Esophagus squamous epithelium (tissue), 5 donors: ENCODE measurements at regions not wholly inside any gene's neighbourhood (a gene's known extent, or its start where the extent isn't known, plus 50 kb on each side); places are given as distances from the start of the nearest gene placed in this dataset.

Experiments
- DNase-seq: peaks from one replicate; lab custom pipeline; 2025; lab: John Stamatoyannopoulos, UW
- H3K27ac ChIP-seq, 4 donors: fragments of 200-600 bp; sonication (generic); one replicate each; pipeline ENCODE4 v1.5.1; 2016 to 2019; ENCODE audit warnings: mild to moderate bottlenecking in 1 of 4
- H3K27me3 ChIP-seq, 4 donors: fragments of 200-600 bp; sonication (generic); 1 replicate in 3 of 4; 2 replicates in 1 of 4; pipeline versions ENCODE4 v1.5.1 to v1.6.0; 2017 to 2021; ENCODE audit warnings: antibody characterized with exemption in 1 of 4
- H3K36me3 ChIP-seq, 3 donors: fragments of 200-600 bp; sonication (generic); one replicate each; pipeline ENCODE4 v1.5.1; 2016 to 2019
- H3K4me1 ChIP-seq, 3 donors: fragments of 200-600 bp; sonication (generic); one replicate each; pipeline ENCODE4 v1.5.1; 2017 to 2019
- H3K4me3 ChIP-seq, 4 donors: fragments of 200-600 bp; sonication (generic); 1 replicate in 3 of 4; 2 replicates in 1 of 4; pipeline ENCODE4 v1.5.1; 2016 to 2019; ENCODE audit warnings: mild to moderate bottlenecking in 2 of 4, moderate library complexity in 1 of 4
- H3K9me3 ChIP-seq, 3 donors: fragments of 200-600 bp; sonication (generic); one replicate each; pipeline ENCODE4 v1.5.1; 2016 to 2019
- CTCF ChIP-seq, 6 experiments: fragments of 450-650 bp in 4 of 6; fragments of 200-600 bp in 2 of 6; sonication (generic) in 2 of 6; IDR thresholded peaks; one replicate each; pipeline ENCODE4 v1.5.1; 2016 to 2019; ENCODE audit warnings: antibody characterized with exemption in 6 of 6, mild to moderate bottlenecking in 4 of 6, moderate library complexity in 4 of 6
- POLR2A ChIP-seq, 4 donors: fragments of 450-650 bp; IDR thresholded peaks; one replicate each; pipeline ENCODE4 v1.6.1; 2017; ENCODE audit warnings: antibody characterized with exemption in 4 of 4, mild to moderate bottlenecking in 4 of 4, moderate library complexity in 3 of 4
- WGBS, 2 donors: methylation state at CpG; one replicate each; pipeline ENCODE4 v1.1.5; 2018; 5-methylcytosine and 5-hydroxymethylcytosine counted together
- intact Hi-C: fragments of 100-400 bp; cut with DNase I; formaldehyde crosslinking; loops from one replicate; pipeline ENCODE4 v1.15.0; 2022
- donor health status: DM: yes; HTN: yes; CAD: no.

GRCh38 chr3:194928831-194929577, 243.3 kb downstream of the FAM43A start:
- Histone ChIP-seq H3K27ac (peak overlapping the region in 2 of 4 donors; percentile 0 to 30), H3K27me3 (no peaks in the 10 kb centered on the region), H3K36me3 (no peaks in the 10 kb centered on the region), H3K4me3 (no peak overlapping the region), H3K9me3 (peaks cover 0 to 4% (median 0%) of the 10 kb centered on the region in 3 donors), H3K4me1 (peaks cover 8 to 52% (median 13%) of the 10 kb centered on the region in 3 donors)
- TF ChIP-seq POLR2A (IDR thresholded peaks at IDR 0.05) (no peak), CTCF (IDR thresholded peaks at IDR 0.05) (peak in 4 of 6 experiments; percentile 35 to 69 (median 50))
- WGBS, 2 donors: 76 to 77% methylated on average over 27 to 30 of the region's 30 CpGs
- intact Hi-C loops: no loop called here
- no peak for DNase-seq

DNA sequence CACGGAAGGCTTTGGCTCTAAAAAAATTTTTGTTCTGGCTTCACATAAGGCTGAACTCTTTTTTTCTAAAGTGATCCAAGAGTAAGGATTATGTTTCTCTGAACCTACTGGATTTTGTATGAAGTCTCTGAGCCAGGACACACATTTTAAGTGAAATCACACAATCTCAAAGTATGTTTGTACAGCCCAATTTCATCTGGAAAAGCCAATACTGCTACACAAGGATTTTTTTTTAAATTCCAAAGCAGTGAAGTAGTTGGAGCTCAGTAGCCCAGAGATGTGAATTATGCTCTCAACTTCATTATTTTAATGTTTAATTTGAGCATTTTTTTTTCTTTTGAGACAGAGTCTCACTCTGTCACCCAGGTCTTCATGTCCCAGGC, 243.9 kb downstream of the FAM43A start:
- intact Hi-C loops: no loop called here
- Histone ChIP-seq H3K9me3 (peaks cover 0 to 4% (median 0%) of the 10 kb centered on the region in 3 donors), H3K27me3 (no peaks in the 10 kb centered on the region), H3K36me3 (no peaks in the 10 kb centered on the region), H3K27ac (no peak overlapping the region), H3K4me3 (no peak overlapping the region), H3K4me1 (peaks cover 8 to 58% (median 13%) of the 10 kb centered on the region in 3 donors)
- DNase-seq: no peak
- no peak for TF ChIP-seq POLR2A (IDR thresholded peaks at IDR 0.05)
- TF ChIP-seq CTCF (IDR thresholded peaks at IDR 0.05): no peak
- 56 to 80% methylated on average over 1 of the region's 1 CpG for WGBS, 2 donors

GRCh38 chr3:194930377-194931204, 244.9 kb downstream of the FAM43A start:
- H3K27ac ChIP-seq: peak overlapping the region in 3 of 4 donors; percentile 56 to 74 (median 65)
- peaks cover 0 to 4% (median 0%) of the 10 kb centered on the region in 3 donors for H3K9me3 ChIP-seq
- H3K27me3 ChIP-seq: no peaks in the 10 kb centered on the region
- H3K4me1 ChIP-seq: peaks cover 8 to 67% (median 13%) of the 10 kb centered on the region in 3 donors
- 45 to 61% methylated on average over 9 of the region's 9 CpGs for WGBS, 2 donors
- DNase-seq: no peak
- no peak for TF ChIP-seq POLR2A (IDR thresholded peaks at IDR 0.05)
- H3K36me3 ChIP-seq: no peaks in the 10 kb centered on the region
- intact Hi-C loops: no loop called here
- no peak overlapping the region for H3K4me3 ChIP-seq

DNA sequence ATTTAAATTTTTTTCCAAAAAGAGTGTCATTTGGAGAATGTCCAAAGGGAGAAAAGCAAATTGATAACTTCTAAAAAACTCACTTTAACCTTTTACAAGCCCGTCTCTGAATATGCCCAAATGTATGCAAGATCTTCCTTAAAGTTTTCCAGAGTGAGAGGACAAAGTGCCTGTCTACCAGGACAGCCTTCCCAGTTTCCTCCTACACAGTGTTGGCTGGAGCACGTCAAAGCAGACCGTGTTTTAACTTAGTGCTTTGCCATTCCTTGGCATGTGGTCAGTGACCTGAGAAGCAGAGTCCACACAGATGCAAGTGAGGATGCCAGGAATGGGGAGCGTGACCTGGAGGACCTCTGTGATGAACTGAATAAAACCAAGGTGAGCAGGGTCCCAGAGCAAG, 245.7 kb downstream of the FAM43A start:
- H3K4me1 ChIP-seq: peaks cover 8 to 75% (median 13%) of the 10 kb centered on the region in 3 donors
- H3K4me3 ChIP-seq: no peak overlapping the region
- no peaks in the 10 kb centered on the region for H3K27me3 ChIP-seq
- H3K9me3 ChIP-seq: peaks cover 0 to 4% (median 0%) of the 10 kb centered on the region in 3 donors
- no peak for TF ChIP-seq POLR2A (IDR thresholded peaks at IDR 0.05)
- TF ChIP-seq CTCF (IDR thresholded peaks at IDR 0.05): no peak
- intact Hi-C loops: no loop called here
- peak overlapping the region in 3 of 4 donors; percentile 56 to 74 (median 65) for H3K27ac ChIP-seq
- DNase-seq: no peak
- WGBS, 2 donors: 76 to 78% methylated on average over 4 of the region's 4 CpGs
- no peaks in the 10 kb centered on the region for H3K36me3 ChIP-seq

DNA sequence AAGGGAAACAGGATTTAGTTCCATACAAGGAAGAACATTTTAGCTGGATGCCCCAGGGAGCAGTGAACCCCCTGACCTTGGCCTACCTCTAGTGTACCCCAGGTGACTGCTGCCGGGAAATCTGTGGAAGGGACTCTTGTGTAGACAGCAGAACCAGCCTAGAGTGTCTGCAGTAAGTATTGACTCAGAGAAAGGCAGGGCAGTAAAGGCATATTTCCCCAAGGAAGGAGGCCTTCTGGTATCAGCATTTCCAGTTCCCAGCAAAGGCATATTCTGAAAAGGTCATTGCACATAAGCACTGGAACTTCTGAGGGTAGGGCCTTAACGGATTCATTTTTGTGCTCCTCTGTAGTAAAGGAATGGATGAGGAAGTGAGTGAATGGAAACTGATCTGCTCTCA, 246.2 kb downstream of the FAM43A start:
- 87% methylated on average over 2 of the region's 2 CpGs for WGBS, 2 donors
- DNase-seq: no peak
- Histone ChIP-seq H3K4me1 (peaks cover 8 to 80% (median 13%) of the 10 kb centered on the region in 3 donors), H3K27me3 (no peaks in the 10 kb centered on the region), H3K27ac (peak overlapping the region in 3 of 4 donors; percentile 56 to 74 (median 65)), H3K4me3 (no peak overlapping the region), H3K9me3 (peaks cover 0 to 4% (median 0%) of the 10 kb centered on the region in 3 donors), H3K36me3 (no peaks in the 10 kb centered on the region)
- intact Hi-C loops: no loop called here
- no peak for TF ChIP-seq POLR2A (IDR thresholded peaks at IDR 0.05)
- TF ChIP-seq CTCF (IDR thresholded peaks at IDR 0.05): no peak
